Mesenchymal stem cell (in vitro differentiated cells and primary cell): ENCODE measurements at regions not wholly inside any gene's neighbourhood (a gene's known extent, or its start where the extent isn't known, plus 50 kb on each side); places are given as distances from the start of the nearest gene placed in this dataset.

Experiments used
- DNase-seq: peaks from one replicate; pipeline ENCODE4 v3.0.0-alpha.2; 2013
- H2AFZ ChIP-seq: one replicate; pipeline ENCODE4 v1.6.1; 2013; ENCODE audit warnings: low read depth, mild to moderate bottlenecking, control low read depth, inconsistent platforms, low read length, moderate library complexity
- H2AK5ac ChIP-seq: 2 replicates; pipeline ENCODE4 v1.6.1; 2013; ENCODE audit warnings: low read length, moderate library complexity, mild to moderate bottlenecking, inconsistent platforms; ENCODE audit not compliant: severe bottlenecking
- H2BK120ac ChIP-seq: one replicate; pipeline ENCODE4 v1.6.1; 2013; ENCODE audit warnings: low read depth, mild to moderate bottlenecking, inconsistent platforms, low read length, moderate library complexity
- H2BK12ac ChIP-seq, 2 experiments: one replicate each; pipeline ENCODE4 v1.6.1; 2013; ENCODE audit warnings: inconsistent platforms in 2 of 2, low read length in 2 of 2, mild to moderate bottlenecking in 2 of 2, moderate library complexity in 2 of 2, control low read depth in 1 of 2
- H2BK15ac ChIP-seq: one replicate; pipeline ENCODE4 v1.6.1; 2013; ENCODE audit warnings: mild to moderate bottlenecking, low read depth, inconsistent platforms; ENCODE audit not compliant: poor library complexity, severe bottlenecking
- H2BK5ac ChIP-seq: 2 replicates; pipeline ENCODE4 v1.6.1; 2013; ENCODE audit warnings: low read depth, mild to moderate bottlenecking, low read length, control low read depth, inconsistent platforms; ENCODE audit not compliant: poor library complexity, severe bottlenecking
- H3K14ac ChIP-seq, 2 experiments: one replicate each; pipeline ENCODE4 v1.6.1; 2013; ENCODE audit warnings: inconsistent platforms in 2 of 2, low read length in 2 of 2, control low read depth in 1 of 2, mild to moderate bottlenecking in 1 of 2, moderate library complexity in 1 of 2
- H3K18ac ChIP-seq, 2 experiments: one replicate each; pipeline ENCODE4 v1.6.1; 2013; ENCODE audit warnings: inconsistent platforms in 2 of 2, low read length in 2 of 2, control low read depth in 1 of 2, low read depth in 1 of 2, mild to moderate bottlenecking in 1 of 2
- H3K23ac ChIP-seq, 2 experiments: one replicate each; pipeline ENCODE4 v1.6.1; 2013; ENCODE audit warnings: inconsistent platforms in 2 of 2, low read length in 2 of 2, mild to moderate bottlenecking in 2 of 2, moderate library complexity in 2 of 2, control low read depth in 1 of 2
- H3K27ac ChIP-seq: 2 replicates; pipeline ENCODE4 v1.5.1; 2013; ENCODE audit warnings: mild to moderate bottlenecking, moderate library complexity, low read length, control low read depth, inconsistent platforms; ENCODE audit not compliant: poor library complexity, severe bottlenecking
- H3K27me3 ChIP-seq, 2 experiments: 2 replicates each; pipeline versions ENCODE4 v1.6.1 to v1.7.0; 2013; ENCODE audit warnings: low read length in 2 of 2, mild to moderate bottlenecking in 2 of 2, moderate library complexity in 2 of 2, control low read depth in 1 of 2, inconsistent platforms in 1 of 2; ENCODE audit not compliant: control insufficient read depth in 1 of 2, insufficient read depth in 1 of 2
- H3K36me3 ChIP-seq, 2 experiments: 2 replicates each; pipeline versions ENCODE4 v1.6.1 to v1.7.0; 2013; ENCODE audit warnings: low read length in 2 of 2, control low read depth in 1 of 2, inconsistent platforms in 1 of 2, low read depth in 1 of 2, mild to moderate bottlenecking in 1 of 2; ENCODE audit not compliant: insufficient read depth in 2 of 2, control insufficient read depth in 1 of 2
- H3K4ac ChIP-seq, 2 experiments: one replicate each; pipeline ENCODE4 v1.6.1; 2013; ENCODE audit warnings: inconsistent platforms in 2 of 2, low read length in 2 of 2, mild to moderate bottlenecking in 2 of 2, moderate library complexity in 2 of 2, control low read depth in 1 of 2, low read depth in 1 of 2
- H3K4me1 ChIP-seq: 2 replicates; pipeline ENCODE4 v1.6.1; 2013; ENCODE audit warnings: low read depth, low read length, control low read depth; ENCODE audit not compliant: control insufficient read depth, insufficient read depth
- H3K4me2 ChIP-seq: 2 replicates; pipeline ENCODE4 v1.6.1; 2013; ENCODE audit warnings: low read length, mild to moderate bottlenecking, inconsistent platforms; ENCODE audit not compliant: poor library complexity, severe bottlenecking
- H3K4me3 ChIP-seq, 2 experiments: 2 replicates each; pipeline versions ENCODE4 v1.5.1 to v1.7.0; 2013; ENCODE audit warnings: low read length in 2 of 2, mild to moderate bottlenecking in 2 of 2, control low read depth in 1 of 2, low read depth in 1 of 2; ENCODE audit not compliant: insufficient read depth in 1 of 2
- H3K79me1 ChIP-seq: replicated peaks from 2 replicates; pipeline ENCODE4 v1.6.1; 2013; ENCODE audit warnings: mild to moderate bottlenecking, control low read depth, low read length, inconsistent platforms; ENCODE audit not compliant: poor library complexity, severe bottlenecking
- H3K9ac ChIP-seq: 2 replicates; pipeline ENCODE4 v1.7.0; 2013; ENCODE audit warnings: mild to moderate bottlenecking, low read length, moderate library complexity
- H3K9me3 ChIP-seq: 2 replicates; pipeline ENCODE4 v1.7.0; 2013; ENCODE audit warnings: mild to moderate bottlenecking, low read length; ENCODE audit not compliant: control insufficient read depth
- H4K8ac ChIP-seq: one replicate; pipeline ENCODE4 v1.6.1; 2013; ENCODE audit warnings: inconsistent platforms, mild to moderate bottlenecking, low read length, moderate library complexity
- H4K91ac ChIP-seq: one replicate; pipeline ENCODE4 v1.6.1; 2013; ENCODE audit warnings: mild to moderate bottlenecking, low read length, inconsistent platforms
- WGBS: methylation state at CpG from one replicate; pipeline ENCODE4 v1.1.7; 2013; ENCODE audit warnings: mixed read lengths; 5-methylcytosine and 5-hydroxymethylcytosine counted together

DNA sequence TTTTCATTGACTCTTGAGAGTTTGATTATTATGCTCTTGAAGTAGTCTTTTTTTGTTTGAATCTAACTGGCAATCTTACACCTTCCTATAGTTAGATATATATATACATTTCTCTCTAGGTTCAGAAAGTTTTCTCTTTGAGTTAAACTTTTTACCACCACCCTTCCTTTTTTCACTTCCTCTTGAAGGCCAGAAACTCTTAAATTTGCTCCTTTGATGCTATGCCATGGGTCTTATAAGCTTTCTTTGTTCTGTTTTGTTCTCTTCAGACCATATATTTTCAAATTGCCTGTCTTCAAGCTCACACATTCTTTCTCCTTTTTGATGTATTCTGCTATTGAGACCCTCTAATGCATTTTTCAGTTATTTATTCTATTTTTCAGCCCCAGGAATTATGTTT, 513.5 kb upstream of the CNTN5 start:
- Histone ChIP-seq H4K91ac (no peak overlapping the region), H3K4me2 (no peak overlapping the region), H3K79me1 (no peaks in the 10 kb centered on the region), H3K27me3 (no peaks in the 10 kb centered on the region), H2BK12ac (no peak overlapping the region), H3K9ac (no peak overlapping the region), H2BK120ac (no peak overlapping the region), H3K36me3 (no peaks in the 10 kb centered on the region), H3K9me3 (peaks cover 26% of the 10 kb centered on the region), H3K4me3 (no peak overlapping the region), H3K4me1 (no peaks in the 10 kb centered on the region), H4K8ac (no peak overlapping the region), H3K4ac (no peak overlapping the region), H3K23ac (no peak overlapping the region), H2BK5ac (no peak overlapping the region), H3K27ac (no peak overlapping the region), H2AFZ (no peak overlapping the region), H3K14ac (no peak overlapping the region), H3K18ac (no peak overlapping the region), H2BK15ac (no peak overlapping the region), H2AK5ac (no peak overlapping the region)
- no peak for DNase-seq

DNA sequence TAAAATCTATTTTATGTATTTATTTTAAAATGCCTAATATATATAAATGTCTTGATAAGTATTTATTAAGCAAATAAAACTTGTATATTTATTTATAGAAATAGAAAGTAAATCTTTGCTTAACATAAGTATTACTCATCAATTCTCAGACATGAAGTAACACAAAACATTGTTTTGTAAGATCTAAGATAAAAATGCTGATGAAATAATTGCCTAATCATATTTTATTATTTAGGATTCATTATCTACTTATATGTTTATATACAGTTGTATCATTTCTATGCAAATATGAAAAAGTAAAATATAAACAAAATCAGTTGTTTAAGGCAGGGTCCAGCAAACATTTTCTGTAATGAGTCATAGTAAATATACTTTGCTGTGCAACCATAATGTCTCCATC, 507.8 kb upstream of the CNTN5 start:
- H3K4me2 ChIP-seq, result no peak overlapping the region
- no peak overlapping the region for H4K8ac ChIP-seq
- H3K23ac ChIP-seq, result no peak overlapping the region
- H3K9me3 ChIP-seq, result peaks cover 13% of the 10 kb centered on the region
- no peak overlapping the region for H2AFZ ChIP-seq
- H3K36me3 ChIP-seq, result no peaks in the 10 kb centered on the region
- H2BK120ac ChIP-seq, result no peak overlapping the region
- no peak overlapping the region for H3K4me3 ChIP-seq
- H3K14ac ChIP-seq, result no peak overlapping the region
- H2BK12ac ChIP-seq, result no peak overlapping the region
- no peak for DNase-seq
- no peak overlapping the region for H3K27ac ChIP-seq
- H3K18ac ChIP-seq, result no peak overlapping the region
- no peaks in the 10 kb centered on the region for H3K4me1 ChIP-seq
- H3K4ac ChIP-seq, result no peak overlapping the region
- no peaks in the 10 kb centered on the region for H3K79me1 ChIP-seq
- no peak overlapping the region for H3K9ac ChIP-seq
- H2BK5ac ChIP-seq, result no peak overlapping the region
- H2AK5ac ChIP-seq, result no peak overlapping the region
- no peak overlapping the region for H2BK15ac ChIP-seq
- H4K91ac ChIP-seq, result no peak overlapping the region
- H3K27me3 ChIP-seq, result no peaks in the 10 kb centered on the region

DNA sequence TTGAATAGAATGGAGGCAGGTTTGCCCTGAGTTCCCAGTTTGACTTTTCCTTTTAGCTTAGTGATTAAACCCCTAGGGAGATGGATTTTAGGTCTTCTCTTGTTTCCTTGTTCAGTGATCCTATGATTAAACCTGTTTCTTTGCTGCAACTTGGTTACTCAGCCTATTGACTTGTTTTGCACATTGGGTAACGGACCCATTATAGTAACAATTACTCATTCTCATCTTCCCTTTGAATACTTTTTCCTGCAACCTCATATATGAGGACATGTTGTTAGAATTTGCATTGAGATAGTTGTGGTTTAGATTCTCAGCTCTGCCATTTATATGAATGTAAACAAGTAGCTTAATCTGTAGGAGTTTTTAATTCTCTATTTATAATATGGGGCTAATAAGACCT, 489.2 kb upstream of the CNTN5 start:
- Histone ChIP-seq H3K14ac (no peak overlapping the region), H3K4ac (no peak overlapping the region), H3K27ac (no peak overlapping the region), H3K36me3 (no peaks in the 10 kb centered on the region), H2BK120ac (no peak overlapping the region), H2BK5ac (no peak overlapping the region), H3K18ac (no peak overlapping the region), H3K9me3 (peaks cover 3% of the 10 kb centered on the region), H3K4me3 (no peak overlapping the region), H3K27me3 (no peaks in the 10 kb centered on the region), H2BK15ac (no peak overlapping the region), H2AK5ac (no peak overlapping the region), H2BK12ac (no peak overlapping the region), H2AFZ (no peak overlapping the region), H4K91ac (no peak overlapping the region), H4K8ac (no peak overlapping the region), H3K4me2 (no peak overlapping the region), H3K4me1 (no peaks in the 10 kb centered on the region), H3K79me1 (no peaks in the 10 kb centered on the region), H3K9ac (no peak overlapping the region), H3K23ac (no peak overlapping the region)
- peak; percentile 21 for DNase-seq
- WGBS, result no CpG with 5 or more reads among the region's 1 CpG

DNA sequence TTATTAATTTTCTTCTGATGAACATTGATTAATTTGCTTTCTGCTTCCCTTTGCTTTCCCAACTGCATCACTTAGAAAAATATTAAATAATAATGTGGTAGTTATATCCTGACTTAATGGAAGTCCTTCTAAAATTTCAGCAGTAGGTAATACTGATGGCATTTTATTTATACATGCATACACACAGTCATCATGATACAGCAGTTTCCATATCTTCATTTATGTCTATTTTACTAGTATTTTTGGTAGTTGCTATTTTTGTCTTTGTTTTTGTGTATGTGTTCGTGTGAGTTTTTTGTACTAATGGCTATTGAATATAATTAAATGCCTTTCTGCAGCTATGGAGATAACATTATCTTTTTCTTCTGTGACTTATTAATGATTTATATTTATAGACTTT, 484.7 kb upstream of the CNTN5 start:
- Histone ChIP-seq H3K79me1 (no peaks in the 10 kb centered on the region), H3K14ac (no peak overlapping the region), H3K4ac (no peak overlapping the region), H2AK5ac (no peak overlapping the region), H2BK15ac (no peak overlapping the region), H3K4me3 (no peak overlapping the region), H3K4me2 (no peak overlapping the region), H2BK120ac (no peak overlapping the region), H4K8ac (no peak overlapping the region), H3K36me3 (no peaks in the 10 kb centered on the region), H3K9ac (no peak overlapping the region), H4K91ac (no peak overlapping the region), H3K23ac (no peak overlapping the region), H3K9me3 (peaks cover 3% of the 10 kb centered on the region), H2BK12ac (no peak overlapping the region), H3K27me3 (no peaks in the 10 kb centered on the region), H2BK5ac (no peak overlapping the region), H3K27ac (no peak overlapping the region), H2AFZ (no peak overlapping the region), H3K4me1 (no peaks in the 10 kb centered on the region), H3K18ac (no peak overlapping the region)
- no CpG with 5 or more reads among the region's 1 CpG for WGBS
- DNase-seq, result no peak
